ENCODE measurements at regions not wholly inside any gene's neighbourhood (a gene's known extent, or its start where the extent isn't known, plus 50 kb on each side); places are given as distances from the start of the nearest gene placed in this dataset.
"Not testable (repeated sequence)": the region's sequence is repeated elsewhere in the genome, so short reads cannot be mapped to it uniquely, and the experiment has no call there.

GRCh38 chr17:14581186-14581830 lies 280.4 kb downstream of the HS3ST3B1 start:
- no peak for DNase-seq (ENCODE audit: low read depth in 3 of 3, low spot score in 1 of 3)

DNA sequence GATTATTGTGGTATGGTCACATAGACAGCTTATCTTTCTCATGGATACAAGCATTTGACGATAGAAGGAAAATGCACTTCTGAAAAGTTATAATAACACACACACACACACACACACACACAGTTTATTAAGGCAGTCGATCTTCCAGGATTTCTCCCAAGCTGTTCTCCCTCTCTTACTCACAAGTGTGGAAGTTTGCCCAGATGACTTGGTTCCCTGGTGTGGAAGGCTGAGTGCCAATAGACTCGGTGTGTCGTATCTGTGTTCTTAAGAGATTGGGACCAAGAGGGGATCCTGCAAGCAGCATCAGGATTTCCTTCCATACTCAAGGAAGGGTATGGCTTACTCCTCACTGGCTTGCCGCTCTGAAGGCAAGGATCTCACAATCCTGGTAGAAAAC lies 279.6 kb downstream of the HS3ST3B1 start:
- no peak for DNase-seq (ENCODE audit: low read depth in 3 of 3, low spot score in 1 of 3)

DNA sequence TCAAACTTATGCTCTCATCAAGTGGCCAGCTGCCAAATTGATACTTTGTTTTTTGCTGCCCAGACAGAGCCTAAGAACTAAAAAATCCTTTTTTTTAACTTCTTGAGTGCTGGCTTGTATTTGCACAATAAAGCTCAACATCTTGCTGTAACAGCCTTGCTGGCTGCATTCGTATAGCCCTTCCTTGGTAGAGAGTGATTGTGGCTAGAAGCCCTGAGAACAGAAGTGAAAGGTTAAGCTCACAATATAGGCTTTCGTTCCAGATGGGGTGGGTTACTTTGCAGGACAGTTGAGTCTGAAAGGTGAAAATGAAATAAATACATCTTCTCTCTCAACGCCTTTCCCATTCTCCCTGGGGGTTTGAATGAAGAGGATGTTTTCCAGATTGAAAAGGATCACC lies 278.8 kb downstream of the HS3ST3B1 start:
- no peak for DNase-seq (ENCODE audit: low read depth in 3 of 3, low spot score in 1 of 3)

DNA sequence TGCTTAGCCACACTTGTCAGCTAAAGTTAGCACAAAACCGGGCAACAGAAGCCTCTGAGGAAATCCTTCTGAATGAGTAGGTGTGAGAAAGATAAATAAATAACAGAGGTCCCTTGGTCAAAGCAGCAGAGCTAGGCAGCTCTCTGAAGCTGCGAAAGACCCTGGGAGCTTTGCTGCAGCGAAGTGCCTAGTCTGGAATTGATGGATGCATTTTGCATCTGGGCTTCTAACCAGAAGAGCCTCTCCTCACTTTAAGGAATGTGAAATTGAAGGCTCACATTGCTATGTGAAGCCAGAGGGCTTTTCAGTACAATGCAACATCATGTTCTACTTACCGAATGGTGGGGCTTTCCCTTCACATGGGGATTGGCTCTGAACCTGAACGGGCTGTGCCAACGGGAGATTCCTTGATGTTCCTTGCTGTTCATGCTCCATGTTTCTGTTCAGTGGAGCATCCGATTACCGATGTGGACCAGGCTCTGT lies 274.6 kb downstream of the HS3ST3B1 start:
- no peak for DNase-seq (ENCODE audit: low read depth in 3 of 3, low spot score in 1 of 3)

DNA sequence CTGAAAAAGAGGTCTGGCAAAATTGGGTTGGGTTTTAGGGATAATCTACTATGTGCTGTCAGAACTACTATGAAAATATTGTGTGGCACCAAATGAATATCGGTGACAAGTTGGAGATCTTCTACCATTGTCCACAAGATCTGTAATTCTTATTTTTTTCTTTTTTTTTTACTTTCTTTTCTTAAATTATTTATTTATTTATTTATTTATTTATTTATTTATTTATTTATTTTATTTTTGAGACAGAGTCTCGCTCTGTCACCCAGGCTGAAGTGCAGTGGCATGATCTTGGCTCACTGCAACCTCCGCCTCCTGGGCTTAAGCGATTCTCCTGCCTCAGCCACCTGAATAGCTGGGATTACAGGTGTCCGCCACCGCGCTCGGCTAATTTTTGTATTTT lies 259.4 kb downstream of the HS3ST3B1 start:
- not testable (repeated sequence) for DNase-seq (ENCODE audit: low read depth in 3 of 3, low spot score in 1 of 3)

DNA sequence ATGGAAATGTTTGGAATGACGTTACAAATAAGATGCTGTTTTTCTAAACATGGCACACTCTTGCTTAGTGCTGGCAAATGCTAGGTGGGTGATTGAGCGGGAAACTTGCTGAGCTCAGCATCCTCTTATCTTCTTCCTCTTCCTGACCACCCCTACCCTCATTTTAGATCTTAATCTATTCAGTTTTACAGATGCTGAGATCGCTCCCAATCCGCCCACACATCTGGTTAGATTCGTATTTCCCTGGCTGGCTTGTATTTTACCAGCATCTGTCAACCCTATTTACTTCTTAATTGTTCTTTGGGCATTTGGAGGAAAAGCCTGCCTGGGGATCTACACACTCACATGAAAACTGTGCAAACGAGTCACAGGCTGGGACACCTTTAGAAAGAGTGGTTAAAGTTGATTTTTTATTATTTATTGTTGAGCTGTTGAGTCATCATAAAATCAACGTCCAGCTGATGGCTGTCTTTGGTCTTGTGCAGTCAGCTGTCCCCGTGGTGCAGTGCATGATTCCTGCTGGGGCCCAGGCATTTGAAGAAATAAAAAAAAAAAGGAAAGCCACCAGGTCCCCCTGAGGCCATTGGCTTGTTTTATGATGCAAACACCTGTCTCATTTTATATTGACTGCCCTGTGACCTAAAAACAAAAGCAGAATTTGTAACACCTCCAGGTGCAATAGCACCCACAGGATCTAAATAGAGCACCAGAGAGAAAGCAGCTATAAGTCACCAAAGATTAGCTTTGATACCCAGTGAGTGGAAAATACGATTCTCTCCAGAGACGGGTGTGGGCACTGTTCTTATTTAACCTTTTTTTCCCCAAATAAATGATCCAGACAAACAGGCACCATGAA lies 258.6 kb downstream of the HS3ST3B1 start:
- DNase-seq (ENCODE audit: low read depth in 3 of 3, low spot score in 1 of 3), result no peak

- no peak for DNase-seq (ENCODE audit: low read depth in 3 of 3, low spot score in 1 of 3)
These were observed 256.6 kb downstream of the HS3ST3B1 start for GRCh38 chr17:14557480-14557879.

GRCh38 chr17:14553847-14554246 lies 253.0 kb downstream of the HS3ST3B1 start:
- DNase-seq (ENCODE audit: low read depth in 3 of 3, low spot score in 1 of 3), result no peak

- DNase-seq (ENCODE audit: low read depth in 3 of 3, low spot score in 1 of 3), result no peak
These were observed 251.4 kb downstream of the HS3ST3B1 start for GRCh38 chr17:14552306-14552705.

GRCh38 chr17:14547556-14547955 lies 246.7 kb downstream of the HS3ST3B1 start:
- no peak for DNase-seq (ENCODE audit: low read depth in 3 of 3, low spot score in 1 of 3)

- no peak for DNase-seq (ENCODE audit: low read depth in 3 of 3, low spot score in 1 of 3)
These were observed 246.1 kb downstream of the HS3ST3B1 start for GRCh38 chr17:14547016-14547415.

DNA sequence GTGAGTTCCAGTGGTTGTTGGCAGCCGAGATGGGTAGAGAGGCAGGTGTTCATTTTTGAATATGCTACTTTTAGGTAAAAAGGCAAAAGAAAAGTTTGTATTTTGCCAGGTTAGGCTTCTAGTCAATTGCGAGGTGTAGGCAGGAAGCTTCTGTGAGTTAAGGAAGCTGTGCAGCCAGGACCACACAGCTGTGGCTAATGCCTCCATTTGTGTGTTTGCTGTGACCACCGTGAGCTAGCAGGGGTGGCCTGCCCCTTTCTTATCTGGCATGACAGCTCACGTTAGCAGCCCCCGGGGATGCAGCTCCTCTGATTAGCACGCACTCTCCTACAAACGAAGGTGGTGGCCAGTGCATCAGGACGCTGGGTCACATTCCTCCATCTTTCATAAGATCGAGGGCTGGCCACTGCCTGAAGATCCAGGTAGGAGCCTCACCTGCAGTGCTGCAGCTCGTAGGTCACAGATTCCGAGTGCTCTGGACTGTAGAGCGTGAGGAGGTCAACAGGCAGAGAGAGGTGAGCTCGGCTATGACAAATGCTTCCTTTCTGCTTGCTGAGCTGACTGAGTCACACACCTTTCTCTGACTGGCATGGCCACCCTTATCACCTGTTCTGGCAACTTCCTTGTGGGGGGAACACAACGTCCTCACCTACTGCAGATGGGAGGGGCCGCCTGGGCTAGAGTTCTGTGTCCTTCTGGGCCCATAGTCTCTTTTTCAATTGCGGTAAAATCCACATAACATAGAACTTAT lies 244.4 kb downstream of the HS3ST3B1 start:
- DNase-seq (ENCODE audit: low read depth in 3 of 3, low spot score in 1 of 3), result no peak

GRCh38 chr17:14541714-14542113 lies 240.8 kb downstream of the HS3ST3B1 start:
- no peak for DNase-seq (ENCODE audit: low read depth in 3 of 3, low spot score in 1 of 3)

GRCh38 chr17:14539801-14540200 lies 238.9 kb downstream of the HS3ST3B1 start:
- no peak for DNase-seq (ENCODE audit: low read depth in 3 of 3, low spot score in 1 of 3)

DNA sequence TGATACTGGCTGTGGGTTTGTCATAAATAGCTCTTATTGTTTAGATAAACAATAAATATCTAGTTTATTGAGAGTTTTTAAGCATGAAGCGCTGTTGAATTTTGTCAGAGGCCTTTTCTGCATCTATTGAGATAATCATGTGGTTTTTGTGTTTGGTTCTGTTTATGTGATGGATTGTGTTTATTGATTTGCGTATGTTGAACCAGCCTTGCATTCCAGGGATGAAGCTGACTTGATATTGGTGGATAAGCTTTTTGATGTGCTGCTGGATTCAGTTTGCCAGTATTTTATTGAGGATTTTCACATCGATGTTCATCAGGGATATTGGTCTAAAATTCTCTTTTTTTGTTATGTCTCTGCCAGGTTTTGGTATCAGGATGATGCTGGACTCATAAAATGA lies 231.4 kb downstream of the HS3ST3B1 start:
- not testable (repeated sequence) for DNase-seq (ENCODE audit: low read depth in 3 of 3, low spot score in 1 of 3)

- DNase-seq (ENCODE audit: low read depth in 3 of 3, low spot score in 1 of 3), result no peak
These were observed 224.9 kb downstream of the HS3ST3B1 start for GRCh38 chr17:14525551-14526455.

DNA sequence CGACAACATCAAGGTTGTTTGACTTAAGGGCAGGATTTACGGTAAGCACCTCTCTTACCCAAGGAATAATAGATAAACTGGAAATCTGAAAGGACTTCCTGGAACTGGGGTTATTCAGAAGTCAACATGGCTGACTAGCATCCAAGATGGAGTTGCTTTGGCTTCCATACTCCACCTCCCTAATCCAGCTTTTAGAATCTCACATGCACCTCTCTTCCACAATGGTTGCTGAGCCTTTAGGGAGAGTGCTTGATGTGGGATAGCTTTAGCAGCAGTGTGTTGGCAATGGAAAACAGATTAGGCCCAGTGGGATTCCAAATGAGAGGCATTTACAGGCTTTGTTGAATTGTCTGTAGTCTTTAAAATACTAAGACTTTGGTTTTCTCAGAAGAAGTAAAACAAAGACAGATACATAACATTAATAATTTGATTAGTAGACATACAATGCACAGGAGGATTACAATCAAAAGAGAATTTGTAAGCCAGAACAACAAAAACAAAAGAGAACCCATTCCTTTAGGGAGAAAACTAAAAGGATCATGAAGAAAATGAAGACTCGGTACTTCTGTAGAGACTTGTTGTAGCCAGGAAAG lies 222.0 kb downstream of the HS3ST3B1 start:
- DNase-seq (ENCODE audit: low read depth in 3 of 3, low spot score in 1 of 3), result no peak

- not testable (repeated sequence) for DNase-seq (ENCODE audit: low read depth in 3 of 3, low spot score in 1 of 3)
These were observed 218.0 kb downstream of the HS3ST3B1 start for GRCh38 chr17:14518919-14519318.

DNA sequence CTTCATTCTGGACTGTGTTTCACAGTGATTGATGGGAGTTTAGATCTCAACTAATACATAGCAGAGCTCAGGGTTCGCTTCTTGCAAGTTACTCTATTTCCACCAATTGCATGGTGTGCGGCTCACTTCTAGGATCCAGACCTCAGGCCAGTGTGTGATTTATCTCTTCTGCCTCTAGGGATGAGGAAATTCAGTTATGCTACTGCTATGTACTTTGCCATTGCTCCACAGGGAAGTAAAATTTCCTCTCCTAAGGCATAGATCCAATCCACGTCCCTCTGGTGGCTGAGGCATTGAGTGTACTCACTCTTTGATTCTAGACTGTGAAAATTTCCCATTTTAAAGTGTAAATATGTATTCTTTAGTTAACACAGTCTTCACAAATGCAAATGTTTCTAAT lies 214.1 kb downstream of the HS3ST3B1 start:
- DNase-seq (ENCODE audit: low read depth in 3 of 3, low spot score in 1 of 3), result no peak

DNA sequence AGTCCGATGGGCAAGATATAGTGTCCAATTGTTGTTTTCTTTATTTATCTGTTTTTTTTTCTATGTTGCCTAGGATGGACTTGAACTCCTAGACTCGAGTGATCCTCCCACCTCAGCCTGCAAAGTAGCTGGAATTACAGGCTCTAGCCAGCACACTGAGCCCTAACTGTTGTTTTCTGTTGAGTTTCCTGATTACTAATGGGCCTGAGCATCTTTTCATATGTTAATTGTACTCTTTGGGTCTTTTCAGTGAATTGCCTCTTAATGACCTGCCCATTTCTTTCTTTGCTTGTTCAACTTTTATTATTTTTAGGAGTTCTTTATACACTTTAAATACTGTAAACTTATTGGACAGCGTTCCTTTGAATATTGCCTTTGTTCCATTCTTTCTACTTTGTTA lies 213.0 kb downstream of the HS3ST3B1 start:
- DNase-seq (ENCODE audit: low read depth in 3 of 3, low spot score in 1 of 3), result no peak
